T-helper 1 cell (primary cell): ENCODE measurements at regions not wholly inside any gene's neighbourhood (a gene's known extent, or its start where the extent isn't known, plus 50 kb on each side); places are given as distances from the start of the nearest gene placed in this dataset.
"Not testable (repeated sequence)": the region's sequence is repeated elsewhere in the genome, so short reads cannot be mapped to it uniquely, and the experiment has no call there.

Experiments used
- DNase-seq, 5 donors: peaks; one replicate each; pipeline ENCODE4 v3.0.0-alpha.2; 2012 to 2020

DNA sequence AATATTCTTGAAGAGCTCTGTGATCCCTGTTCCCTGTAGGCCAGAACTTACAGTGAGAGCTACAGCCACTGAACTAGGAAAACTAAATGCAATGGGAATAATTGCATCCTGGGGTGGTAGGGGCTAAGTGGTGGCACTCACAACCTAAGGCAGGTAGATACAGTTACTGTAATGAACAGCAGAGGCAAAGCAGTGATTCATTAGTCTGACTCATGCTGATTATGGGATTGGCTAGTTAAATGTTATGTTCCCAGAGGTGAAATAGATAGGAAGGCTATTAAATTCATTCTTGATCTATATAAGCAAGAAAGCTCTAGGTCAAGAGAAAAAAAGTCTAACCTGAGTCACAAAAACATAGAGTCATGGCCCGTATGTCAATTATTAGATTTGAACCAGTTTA is 173.1 kb upstream of the MALRD1 start:
- DNase-seq: no peak

- DNase-seq: no peak
These were observed 169.3 kb upstream of the MALRD1 start for GRCh38 chr10:18879284-18879683.

DNA sequence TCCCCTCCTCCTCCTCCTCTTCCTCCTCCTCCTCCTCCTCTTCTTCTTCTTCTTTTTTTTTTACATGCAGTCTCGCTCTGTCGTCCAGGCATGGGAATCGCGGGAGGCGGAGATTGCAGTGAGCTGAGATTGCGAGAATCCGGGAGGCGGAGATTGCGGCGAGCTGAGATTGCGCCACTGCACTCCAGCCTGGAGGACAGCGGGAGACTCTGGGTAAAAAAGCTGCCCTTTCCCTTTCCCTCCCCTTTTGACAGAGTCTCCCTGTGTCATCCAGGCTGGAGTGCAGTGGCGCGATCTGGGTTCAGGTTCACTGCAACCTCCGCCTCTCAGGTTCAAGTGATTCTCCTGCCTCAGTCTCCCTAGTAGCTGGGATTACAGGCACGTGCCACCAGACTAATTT is 168.1 kb upstream of the MALRD1 start:
- no peak for DNase-seq

- DNase-seq: no peak
These were observed 162.5 kb upstream of the MALRD1 start for GRCh38 chr10:18886102-18886501.

DNA sequence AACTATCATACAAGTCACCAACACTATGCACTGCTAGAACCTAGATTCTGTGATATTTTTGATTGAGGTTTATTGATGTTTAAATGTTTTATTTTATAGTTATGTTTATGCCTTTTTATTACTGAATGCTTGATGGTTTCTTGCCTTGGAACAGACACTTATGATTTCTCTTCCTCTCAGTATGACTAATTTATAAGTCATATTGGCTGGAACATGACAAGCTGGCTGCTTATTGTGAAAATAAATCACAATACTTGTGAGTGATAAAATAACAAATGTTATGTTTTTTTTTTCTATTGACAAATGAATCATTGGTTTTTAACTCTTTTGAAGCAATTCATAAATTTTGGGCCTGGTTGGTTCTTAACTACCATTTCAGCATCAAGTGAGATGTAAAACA is 142.0 kb upstream of the MALRD1 start:
- no peak for DNase-seq

DNA sequence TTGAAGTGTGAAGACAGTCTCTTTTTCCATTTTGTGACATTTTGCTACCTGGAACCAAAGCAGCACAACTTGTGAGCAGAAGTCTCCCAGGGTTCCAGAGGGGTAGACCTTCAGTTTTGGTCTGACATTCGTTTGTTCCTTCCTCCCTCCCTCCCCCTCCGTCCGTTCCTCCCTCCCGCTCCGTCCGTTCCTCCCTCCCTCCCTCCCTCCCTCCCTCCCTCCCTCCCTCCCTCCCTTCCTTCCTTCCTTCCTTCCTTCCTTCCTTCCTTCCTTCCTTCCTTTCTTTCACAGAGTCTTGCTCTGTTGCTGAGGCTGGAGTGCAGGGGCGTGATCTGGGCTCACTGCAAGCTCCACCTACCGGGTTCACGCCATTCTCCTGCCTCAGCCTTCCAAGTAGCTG is 131.2 kb upstream of the MALRD1 start:
- not testable (repeated sequence) for DNase-seq

DNA sequence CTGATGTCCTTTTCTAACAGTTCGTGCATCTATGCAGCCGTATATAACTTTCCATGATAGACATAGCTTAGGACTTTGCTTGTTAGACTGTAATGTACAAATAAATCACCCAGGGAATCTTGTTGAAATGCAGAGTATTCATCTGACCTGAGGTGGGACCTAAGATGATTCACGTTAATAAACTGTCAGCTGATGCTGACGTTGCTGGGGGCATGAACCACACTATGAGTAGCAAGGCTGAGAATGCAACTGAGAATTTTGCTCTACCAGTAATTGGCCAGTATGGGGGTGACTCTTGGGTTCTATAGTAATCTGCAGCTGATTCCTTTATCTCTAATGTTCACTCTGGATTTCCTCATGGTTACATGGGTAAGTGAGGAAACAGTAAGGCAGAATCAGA is 130.1 kb upstream of the MALRD1 start:
- no peak for DNase-seq

DNA sequence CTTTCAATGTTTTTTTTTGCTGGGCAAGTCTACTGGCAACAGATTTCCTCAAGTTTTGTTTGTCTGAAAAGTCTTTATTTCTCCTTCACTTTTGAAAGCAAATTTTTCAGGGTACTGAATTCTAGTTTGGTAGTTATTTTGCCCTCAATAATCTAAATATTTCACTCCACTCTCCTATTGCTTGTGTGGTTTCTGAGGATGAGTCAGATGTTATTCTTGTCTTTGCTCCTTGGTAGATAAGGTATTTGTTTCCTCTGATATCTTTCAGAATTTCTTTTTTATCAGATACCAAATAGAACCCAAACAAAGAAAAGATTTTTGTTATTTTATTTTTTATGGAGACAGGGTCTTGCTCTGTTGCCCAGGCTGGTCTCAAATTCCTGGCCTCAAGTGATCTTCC is 99.2 kb upstream of the MALRD1 start:
- no peak for DNase-seq

DNA sequence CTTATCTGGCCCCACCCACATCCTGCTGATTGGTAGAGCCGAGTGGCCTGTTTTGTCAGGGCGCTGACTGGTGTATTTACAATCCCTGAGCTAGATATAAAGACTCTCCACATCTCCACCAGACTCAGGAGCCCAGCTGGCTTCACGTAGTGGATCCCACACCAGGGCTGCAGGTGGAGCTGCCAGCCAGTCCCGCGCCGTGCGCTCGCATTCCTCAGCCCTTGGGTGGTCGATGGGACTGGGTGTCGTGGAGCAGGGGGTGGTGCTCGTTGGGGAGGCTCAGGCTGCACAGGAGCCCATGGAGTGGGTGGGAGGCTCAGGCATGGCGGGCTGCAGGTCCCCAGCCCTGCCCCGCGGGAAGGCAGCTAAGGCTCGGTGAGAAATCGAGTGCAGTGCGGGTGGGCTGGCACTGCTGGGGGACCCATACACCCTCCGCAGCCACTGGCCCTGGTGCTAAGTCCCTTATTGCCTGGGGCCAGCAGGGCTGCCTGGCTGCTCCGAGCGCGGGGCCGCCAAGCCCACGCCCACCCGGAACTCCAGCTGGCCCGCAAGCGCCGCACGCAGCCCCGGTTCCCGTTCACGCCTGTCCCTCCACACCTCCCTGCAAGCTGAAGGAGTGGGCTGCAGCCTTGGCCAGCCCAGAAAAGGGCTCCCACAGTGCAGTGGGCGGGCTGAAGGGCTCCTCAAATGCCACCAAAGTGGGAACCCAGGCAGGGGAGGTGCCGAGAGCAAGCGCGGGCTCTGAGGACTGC is 97.4 kb upstream of the MALRD1 start:
- not testable (repeated sequence) for DNase-seq

- DNase-seq: no peak
These were observed 93.5 kb upstream of the MALRD1 start for GRCh38 chr10:18955061-18955460.

DNA sequence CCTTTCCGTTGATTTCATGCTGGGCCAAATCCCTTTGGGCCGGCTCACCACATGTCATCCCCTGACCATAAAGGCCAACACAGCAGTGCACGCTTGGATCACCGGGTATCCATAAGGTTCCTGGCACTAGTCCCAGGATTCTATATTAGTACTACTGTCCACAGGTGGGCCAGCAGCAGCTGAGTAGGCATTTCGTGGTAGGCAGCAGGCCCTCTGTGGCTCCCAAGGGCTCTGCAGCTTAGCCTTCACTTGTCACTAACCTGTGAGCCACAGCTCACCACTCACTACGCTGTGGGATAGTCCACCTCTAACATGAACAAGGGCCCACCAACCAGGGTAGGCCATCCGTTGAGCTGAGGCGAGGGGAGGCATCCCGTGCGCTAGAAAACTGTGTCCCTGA is 89.2 kb upstream of the MALRD1 start:
- DNase-seq: no peak

- DNase-seq: no peak
These were observed 88.0 kb upstream of the MALRD1 start for GRCh38 chr10:18960466-18961079.

DNA sequence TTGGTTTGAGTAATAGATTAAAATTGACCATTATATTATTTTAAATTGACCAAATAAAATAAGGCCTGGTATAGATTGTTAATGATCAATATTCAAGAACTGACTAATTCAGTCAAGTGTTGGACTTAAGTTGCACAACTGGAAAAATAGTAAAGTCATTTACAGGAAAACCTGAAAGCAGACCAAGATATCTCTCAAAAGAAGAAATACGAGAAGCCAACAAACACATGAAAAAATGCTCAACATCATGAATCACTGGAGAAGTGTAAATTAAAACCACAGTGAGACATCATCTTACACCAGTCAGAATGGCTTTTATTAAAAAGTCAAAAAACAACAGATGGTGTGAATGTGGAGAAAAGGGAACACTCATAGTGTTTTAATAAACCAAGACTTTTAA is 80.4 kb upstream of the MALRD1 start:
- DNase-seq: no peak

- no peak for DNase-seq
These were observed 71.8 kb upstream of the MALRD1 start for GRCh38 chr10:18976696-18977251.

DNA sequence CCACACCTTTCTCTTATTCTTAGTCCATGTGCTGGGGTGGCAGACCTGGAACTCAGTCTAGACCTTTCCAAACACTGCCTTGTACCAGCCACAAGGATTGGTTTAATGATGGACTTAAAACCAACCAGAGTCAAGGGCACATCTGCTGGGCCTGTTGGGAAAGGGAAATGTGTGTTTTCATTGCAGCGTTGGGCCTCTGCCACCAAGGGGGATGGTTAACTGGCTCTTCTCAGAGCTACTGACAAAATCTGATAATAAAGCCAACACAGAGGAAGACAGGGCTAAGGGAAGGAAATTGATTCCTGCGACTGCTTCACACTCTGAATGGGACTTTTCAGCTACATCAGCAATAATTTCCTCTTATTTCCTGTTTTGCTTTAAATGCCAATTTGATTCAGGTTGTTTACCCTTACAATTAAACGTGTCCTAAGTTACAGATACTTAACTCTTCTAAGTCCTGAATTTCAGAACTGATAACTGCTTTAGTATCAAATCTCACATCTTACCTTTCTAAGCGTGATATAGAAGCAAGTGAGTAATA is 68.4 kb upstream of the MALRD1 start:
- no peak for DNase-seq

- DNase-seq: peak in 1 of 5 donors; percentile 20
These were observed 64.1 kb upstream of the MALRD1 start for GRCh38 chr10:18984531-18984930.

DNA sequence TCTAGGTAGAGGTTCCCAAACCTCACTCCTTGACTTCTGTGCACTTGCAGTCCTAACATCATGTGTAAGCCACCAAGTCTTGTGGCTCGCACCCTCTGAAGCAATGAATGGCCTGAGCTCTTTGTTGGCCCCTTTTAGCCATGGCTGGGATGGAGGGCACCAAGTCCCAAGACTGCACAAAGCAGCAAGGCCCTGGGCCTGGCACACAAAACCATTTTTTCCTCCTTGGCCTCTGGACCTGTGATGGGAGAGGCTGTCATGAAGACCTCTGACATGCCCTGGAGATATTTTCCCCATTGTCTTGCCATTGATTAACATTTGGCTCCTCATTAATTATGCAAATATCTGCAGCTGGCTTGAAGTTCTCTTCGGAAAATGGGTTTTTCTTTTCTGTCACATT is 60.3 kb upstream of the MALRD1 start:
- DNase-seq: no peak
